Right ventricle myocardium inferior (tissue), 1 donor: ENCODE measurements at regions not wholly inside any gene's neighbourhood (a gene's known extent, or its start where the extent isn't known, plus 50 kb on each side); places are given as distances from the start of the nearest gene placed in this dataset.
A peak's percentile ranks its signal among the peaks of the same experiment; 100 is the strongest.

ENCODE experiments used
- ATAC-seq: fragments of 200-7000 bp; cut with Tn5 transposase; one replicate; pipeline ENCODE4 v1.9.1; 2020; ENCODE audit warnings: mild to moderate bottlenecking, moderate library complexity
- DNase-seq: peaks from one replicate; pipeline ENCODE4 v3.0.0; 2021; ENCODE audit errors: missing footprints
- intact Hi-C: fragments of 100-400 bp; cut with DNase I; formaldehyde crosslinking; loops from one replicate; pipeline ENCODE4 v1.11.0; 2022
- donor health status: DM: no; HTN: yes; CAD: no; lungs with severe emphysema.

GRCh38 chr14:61622051-61622450 lies 73.3 kb upstream of the HIF1A start:
- intact Hi-C loops, result no loop called here

GRCh38 chr14:61623927-61624326 lies 71.4 kb upstream of the HIF1A start:
- ATAC-seq (no peak), DNase-seq (no peak)
- intact Hi-C loops, result no loop called here

More at GRCh38 chr14:61622051-61622450, 73.3 kb upstream of the HIF1A start:
- ATAC-seq, result no peak
- no peak for DNase-seq

DNA sequence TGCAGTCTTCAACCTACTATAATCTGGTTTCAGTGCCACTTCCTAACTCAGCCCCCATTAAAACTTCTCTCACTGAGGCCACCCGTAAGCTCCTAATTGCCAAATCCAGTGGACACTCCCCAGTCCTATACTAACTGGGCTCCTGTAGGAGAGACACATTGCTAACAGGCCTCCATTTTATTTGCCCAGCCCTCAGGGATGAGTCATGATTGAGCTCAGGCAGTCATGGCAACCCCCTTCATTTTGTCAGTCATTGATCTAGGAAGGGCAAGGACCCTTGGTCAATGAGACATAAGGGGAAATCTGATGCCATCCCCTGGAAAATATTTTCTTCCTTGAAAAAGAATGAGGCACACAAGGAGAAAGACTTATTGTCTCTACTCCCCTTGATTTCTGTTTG lies 70.1 kb upstream of the HIF1A start:
- intact Hi-C loops, result no loop called here
- no peak for DNase-seq
- ATAC-seq, result no peak

- DNase-seq, result no peak
- no peak for ATAC-seq
- intact Hi-C loops, result no loop called here
These were observed 67.7 kb upstream of the HIF1A start for GRCh38 chr14:61627612-61628011.

- DNase-seq, result no peak
- ATAC-seq, result no peak
- intact Hi-C loops, result no loop called here
These were observed 67.1 kb upstream of the HIF1A start for GRCh38 chr14:61628016-61628725.

DNA sequence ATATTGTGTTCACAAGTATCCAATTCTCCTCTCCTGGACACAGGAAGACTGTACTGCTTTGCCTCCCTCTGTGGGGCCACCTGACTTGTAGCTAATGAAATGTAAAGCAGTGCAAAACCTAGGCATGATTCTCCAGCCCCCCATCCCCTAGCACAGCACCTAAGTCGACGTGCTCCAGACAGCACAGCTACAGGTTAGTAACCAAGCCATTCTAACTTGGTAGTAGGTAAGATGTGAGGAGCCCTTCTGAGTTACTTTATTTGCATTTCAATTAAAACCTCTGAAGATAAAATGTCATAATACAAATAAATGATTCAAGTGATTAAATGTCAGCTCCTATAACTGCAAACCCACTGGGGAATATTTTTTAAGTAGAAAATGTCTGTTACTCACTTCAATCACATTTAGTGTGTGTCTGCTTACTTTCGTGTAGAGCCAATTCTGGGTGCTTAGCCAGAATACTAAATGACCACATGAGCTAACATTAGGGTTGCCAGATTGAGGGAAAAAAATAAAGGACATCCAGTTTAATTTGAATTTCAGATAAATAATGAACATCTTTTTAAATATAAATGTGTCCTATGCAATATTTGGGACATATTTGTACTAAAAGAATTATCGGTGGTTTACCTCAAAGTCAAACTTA lies 64.8 kb upstream of the HIF1A start:
- no peak for DNase-seq
- intact Hi-C loops, result no loop called here
- no peak for ATAC-seq

GRCh38 chr14:61631045-61631687 lies 64.1 kb upstream of the HIF1A start:
- ATAC-seq, result no peak
- intact Hi-C loops, result no loop called here

DNA sequence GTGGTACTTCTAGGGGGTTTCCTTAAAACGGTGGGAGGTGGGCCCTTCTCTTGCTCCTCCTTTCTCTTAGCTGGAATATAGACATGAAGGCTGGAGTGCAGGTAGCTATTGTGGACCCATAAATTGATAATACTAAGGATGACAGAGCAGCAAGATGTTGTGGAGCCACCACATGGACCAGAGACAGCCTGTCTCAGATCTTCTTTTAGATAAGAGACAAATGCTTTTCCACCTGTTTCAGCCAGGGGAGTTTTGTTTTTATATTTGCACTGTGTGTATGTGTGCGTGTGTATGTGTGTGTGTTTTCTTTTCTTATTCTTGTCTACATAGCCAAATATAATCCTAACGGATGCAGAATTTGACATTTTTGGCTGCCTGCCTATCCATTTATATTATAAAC lies 62.9 kb upstream of the HIF1A start:
- ATAC-seq, result no peak
- intact Hi-C loops, result no loop called here
- no peak for DNase-seq

More at GRCh38 chr14:61631045-61631687, 64.1 kb upstream of the HIF1A start:
- DNase-seq, result no peak

DNA sequence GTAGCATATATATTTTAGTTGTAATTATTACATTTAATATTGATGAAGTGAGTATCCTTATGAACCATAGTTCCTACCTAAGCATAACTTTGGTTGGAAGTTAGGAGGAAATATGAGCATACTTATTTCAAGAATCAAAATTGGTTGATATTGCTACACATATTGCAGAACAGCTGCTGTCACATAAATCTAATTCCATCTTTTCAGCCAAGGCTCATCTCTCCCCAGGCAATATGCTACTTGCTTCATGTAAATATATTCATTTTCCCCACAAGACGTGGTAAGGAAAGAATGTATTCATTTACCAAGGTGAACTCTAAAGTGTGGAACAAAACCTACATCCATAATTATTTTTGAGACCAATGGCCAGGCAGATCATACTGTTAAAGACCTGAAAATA lies 62.5 kb upstream of the HIF1A start:
- ATAC-seq, result no peak
- no peak for DNase-seq
- intact Hi-C loops, result no loop called here

- intact Hi-C loops, result no loop called here
- ATAC-seq, result no peak
- DNase-seq, result no peak
These were observed 59.0 kb upstream of the HIF1A start for GRCh38 chr14:61636291-61636690.

DNA sequence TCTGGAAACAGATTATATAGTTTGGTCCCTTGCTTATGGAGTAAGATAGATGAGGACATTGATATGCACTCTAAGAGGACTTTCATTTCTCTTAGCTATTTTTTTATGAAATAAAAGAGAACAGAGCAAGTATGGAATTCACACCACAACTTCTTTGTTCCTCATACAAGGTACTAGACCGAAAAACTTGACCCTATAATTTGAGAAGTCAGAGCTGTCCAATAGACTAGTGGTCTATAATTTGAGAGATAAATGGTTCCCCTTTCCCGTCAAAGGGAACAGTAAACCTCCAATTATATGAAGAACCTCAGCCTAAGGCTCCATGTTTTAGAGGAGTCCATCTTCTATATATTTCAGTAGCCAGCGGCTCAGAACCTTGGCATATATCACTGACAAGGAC lies 58.5 kb upstream of the HIF1A start:
- intact Hi-C loops, result no loop called here
- no peak for DNase-seq
- ATAC-seq, result no peak

- intact Hi-C loops, result no loop called here
- ATAC-seq, result no peak
- no peak for DNase-seq
These were observed 56.5 kb upstream of the HIF1A start for GRCh38 chr14:61638595-61639387.

- DNase-seq (no peak), ATAC-seq (peak; percentile 52)
- intact Hi-C loops, result no loop called here
These were observed 54.9 kb upstream of the HIF1A start for GRCh38 chr14:61640158-61641136.

GRCh38 chr14:61641914-61642613 lies 53.2 kb upstream of the HIF1A start:
- no peak for ATAC-seq
- no peak for DNase-seq
- intact Hi-C loops, result no loop called here

GRCh38 chr14:61642614-61642982 lies 52.7 kb upstream of the HIF1A start:
- ATAC-seq (no peak), DNase-seq (no peak)
- intact Hi-C loops, result no loop called here

- ATAC-seq (no peak), DNase-seq (no peak)
- intact Hi-C loops, result no loop called here
These were observed 51.8 kb upstream of the HIF1A start for GRCh38 chr14:61643555-61643954.

DNA sequence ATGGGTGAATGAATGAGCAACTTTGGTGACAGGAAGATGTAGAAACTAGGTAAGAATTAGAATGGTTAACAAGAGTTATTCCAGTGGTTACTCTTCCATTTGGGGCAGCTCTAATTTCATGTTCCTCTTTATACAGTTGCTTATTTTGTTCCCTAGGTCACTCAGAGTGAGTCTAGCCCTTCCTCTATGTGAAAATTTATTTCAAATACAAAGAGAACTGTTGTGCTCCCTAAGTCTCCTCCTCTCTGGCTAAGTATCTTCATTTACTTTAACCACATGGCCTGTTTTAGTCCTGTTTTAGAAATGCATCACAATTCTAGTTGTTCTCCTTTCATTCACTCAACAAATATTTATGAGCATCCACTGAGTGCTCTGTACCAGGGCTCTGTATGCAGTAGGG lies 51.1 kb upstream of the HIF1A start:
- intact Hi-C loops, result no loop called here
- ATAC-seq, result no peak
- DNase-seq, result no peak

- DNase-seq, result no peak
- no peak for ATAC-seq
- intact Hi-C loops, result no loop called here
These were observed 50.5 kb upstream of the HIF1A start for GRCh38 chr14:61644834-61645233.
